ENCODE measurements at regions not wholly inside any gene's neighbourhood (a gene's known extent, or its start where the extent isn't known, plus 50 kb on each side); places are given as distances from the start of the nearest gene placed in this dataset.

GRCh38 chr13:107099661-107100060, 531.7 kb upstream of the ARGLU1 start:
- TF ChIP-seq CTCF (IDR thresholded peaks at IDR 0.05; ENCODE audit: control extremely low read depth, extremely low read depth) = no peak
- no peaks in the 10 kb centered on the region for H3K36me3 ChIP-seq (ENCODE audit: control insufficient read depth in 4 of 4, insufficient read depth in 4 of 4, low read length in 4 of 4)
- no peak overlapping the region for H3K9ac ChIP-seq (ENCODE audit: insufficient read depth in 1 of 2, low read length in 2 of 2)
- ATAC-seq (ENCODE audit: insufficient read depth, low FRiP score) = no peak
- peaks cover 0 to 2% (median 0%) of the 10 kb centered on the region in 5 donors for H3K4me1 ChIP-seq (ENCODE audit: control insufficient read depth in 5 of 5, insufficient read depth in 5 of 5, low read length in 5 of 5)
- H3K4me3 ChIP-seq = no peak overlapping the region
- DNase-seq = no peak
- no peaks in the 10 kb centered on the region for H3K27me3 ChIP-seq (ENCODE audit: control insufficient read depth in 3 of 3, insufficient read depth in 3 of 3, low read length in 2 of 3)
- no peak overlapping the region for H3K27ac ChIP-seq (ENCODE audit: low read depth in 1 of 2, low read length in 1 of 2)
- WGBS, 2 donors = 92 to 93% methylated on average over 3 of the region's 3 CpGs
- peaks cover 0 to 2% (median 0%) of the 10 kb centered on the region in 4 donors for H3K9me3 ChIP-seq (ENCODE audit: control insufficient read depth in 4 of 4, insufficient read depth in 3 of 4, low read length in 3 of 4)

GRCh38 chr13:107097916-107098315, 530.0 kb upstream of the ARGLU1 start:
- Histone ChIP-seq H3K9me3 (ENCODE audit: control insufficient read depth in 4 of 4, insufficient read depth in 3 of 4, low read length in 3 of 4) (peaks cover 0 to 2% (median 0%) of the 10 kb centered on the region in 4 donors), H3K27me3 (ENCODE audit: control insufficient read depth in 3 of 3, insufficient read depth in 3 of 3, low read length in 2 of 3) (no peaks in the 10 kb centered on the region), H3K4me3 (no peak overlapping the region), H3K9ac (ENCODE audit: insufficient read depth in 1 of 2, low read length in 2 of 2) (no peak overlapping the region), H3K36me3 (ENCODE audit: control insufficient read depth in 4 of 4, insufficient read depth in 4 of 4, low read length in 4 of 4) (no peaks in the 10 kb centered on the region), H3K4me1 (ENCODE audit: control insufficient read depth in 5 of 5, insufficient read depth in 5 of 5, low read length in 5 of 5) (peaks cover 0 to 2% (median 0%) of the 10 kb centered on the region in 5 donors), H3K27ac (ENCODE audit: low read depth in 1 of 2, low read length in 1 of 2) (no peak overlapping the region)
- ATAC-seq (ENCODE audit: insufficient read depth, low FRiP score) (no peak), DNase-seq (no peak)
- TF ChIP-seq CTCF (IDR thresholded peaks at IDR 0.05; ENCODE audit: control extremely low read depth, extremely low read depth) = no peak
- WGBS, 2 donors = 95% methylated on average over 7 of the region's 7 CpGs

GRCh38 chr13:107095876-107096275, 527.9 kb upstream of the ARGLU1 start:
- H3K4me1 ChIP-seq (ENCODE audit: control insufficient read depth in 5 of 5, insufficient read depth in 5 of 5, low read length in 5 of 5) = peaks cover 0 to 16% (median 7%) of the 10 kb centered on the region in 5 donors
- no peak for ATAC-seq (ENCODE audit: insufficient read depth, low FRiP score)
- no peak for TF ChIP-seq CTCF (IDR thresholded peaks at IDR 0.05; ENCODE audit: control extremely low read depth, extremely low read depth)
- WGBS, 2 donors = 85 to 93% methylated on average over 2 of the region's 2 CpGs
- H3K27me3 ChIP-seq (ENCODE audit: control insufficient read depth in 3 of 3, insufficient read depth in 3 of 3, low read length in 2 of 3) = no peaks in the 10 kb centered on the region
- no peak overlapping the region for H3K4me3 ChIP-seq
- H3K9ac ChIP-seq (ENCODE audit: insufficient read depth in 1 of 2, low read length in 2 of 2) = no peak overlapping the region
- H3K9me3 ChIP-seq (ENCODE audit: control insufficient read depth in 4 of 4, insufficient read depth in 3 of 4, low read length in 3 of 4) = peaks cover 0 to 2% (median 0%) of the 10 kb centered on the region in 4 donors
- no peak overlapping the region for H3K27ac ChIP-seq (ENCODE audit: low read depth in 1 of 2, low read length in 1 of 2)
- no peak for DNase-seq
- no peaks in the 10 kb centered on the region for H3K36me3 ChIP-seq (ENCODE audit: control insufficient read depth in 4 of 4, insufficient read depth in 4 of 4, low read length in 4 of 4)

GRCh38 chr13:107091861-107092260, 523.9 kb upstream of the ARGLU1 start:
- 77 to 92% methylated on average over 1 of the region's 1 CpG for WGBS, 2 donors
- Histone ChIP-seq H3K27me3 (ENCODE audit: control insufficient read depth in 3 of 3, insufficient read depth in 3 of 3, low read length in 2 of 3) (no peaks in the 10 kb centered on the region), H3K36me3 (ENCODE audit: control insufficient read depth in 4 of 4, insufficient read depth in 4 of 4, low read length in 4 of 4) (no peaks in the 10 kb centered on the region), H3K4me3 (no peak overlapping the region), H3K9me3 (ENCODE audit: control insufficient read depth in 4 of 4, insufficient read depth in 3 of 4, low read length in 3 of 4) (peaks cover 0 to 2% (median 0%) of the 10 kb centered on the region in 4 donors), H3K4me1 (ENCODE audit: control insufficient read depth in 5 of 5, insufficient read depth in 5 of 5, low read length in 5 of 5) (peaks cover 0 to 20% (median 7%) of the 10 kb centered on the region in 5 donors), H3K27ac (ENCODE audit: low read depth in 1 of 2, low read length in 1 of 2) (no peak overlapping the region), H3K9ac (ENCODE audit: insufficient read depth in 1 of 2, low read length in 2 of 2) (no peak overlapping the region)
- peak in 2 of 3 donors; percentile 21 to 34 for DNase-seq
- TF ChIP-seq CTCF (IDR thresholded peaks at IDR 0.05; ENCODE audit: control extremely low read depth, extremely low read depth) = no peak
- no peak for ATAC-seq (ENCODE audit: insufficient read depth, low FRiP score)

Measured in lung (tissue), 11 donors.